ENCODE measurements at regions not wholly inside any gene's neighbourhood (a gene's known extent, or its start where the extent isn't known, plus 50 kb on each side); places are given as distances from the start of the nearest gene placed in this dataset.

- TF ChIP-seq HNF4A (CRISPR knock-in tag; IDR thresholded peaks at IDR 0.05) (peak; percentile 88), AFF4 (CRISPR knock-in tag; IDR thresholded peaks at IDR 0.05) (no peak), ZSCAN25 (CRISPR knock-in tag; IDR thresholded peaks at IDR 0.05) (no peak), TCF7 (IDR thresholded peaks at IDR 0.05; ENCODE audit: low read depth) (peak; percentile 26), ZNF614 (CRISPR knock-in tag; IDR thresholded peaks at IDR 0.05; ENCODE audit: borderline replicate concordance) (peak; percentile 97), TCF12 (IDR thresholded peaks at IDR 0.05) (no peak), TCF12 (CRISPR knock-in tag; IDR thresholded peaks at IDR 0.05) (no peak), KLF11 (CRISPR knock-in tag; IDR thresholded peaks at IDR 0.05) (0 out of 2 replicates have a peak, but pooled peaks have one; percentile 57), ZBTB7B (CRISPR knock-in tag; IDR thresholded peaks at IDR 0.05) (peak; percentile 59; the same call in 1 of the 2 replicates), ZNF562 (CRISPR knock-in tag; IDR thresholded peaks at IDR 0.05; ENCODE audit: borderline replicate concordance) (no peak), ZMAT3 (CRISPR knock-in tag; conservative IDR thresholded peaks at IDR 0.05) (no peak; the same call in 1 of the 2 replicates), CEBPB (IDR thresholded peaks at IDR 0.05; ENCODE audit: borderline replicate concordance, low read depth, low read length) (no peak; the same call in 1 of the 2 replicates), STAT5B (CRISPR knock-in tag; IDR thresholded peaks at IDR 0.05) (no peak), SOX6 (IDR thresholded peaks at IDR 0.05) (no peak), SOX6 (CRISPR knock-in tag; IDR thresholded peaks at IDR 0.05) (peak; percentile 99), RFXAP (CRISPR knock-in tag; IDR thresholded peaks at IDR 0.05; ENCODE audit: borderline replicate concordance) (peak; percentile 86; the same call in 1 of the 2 replicates), MLXIP (CRISPR knock-in tag; IDR thresholded peaks at IDR 0.05; ENCODE audit: borderline replicate concordance) (no peak), SNRNP70 (IDR thresholded peaks at IDR 0.05; ENCODE audit: low read depth, low read length) (no peak), ZIK1 (CRISPR knock-in tag; IDR thresholded peaks at IDR 0.05; ENCODE audit: borderline replicate concordance, low read depth) (peak; percentile 71; the same call in 1 of the 2 replicates)
- TF ChIP-seq, protein P1, sequence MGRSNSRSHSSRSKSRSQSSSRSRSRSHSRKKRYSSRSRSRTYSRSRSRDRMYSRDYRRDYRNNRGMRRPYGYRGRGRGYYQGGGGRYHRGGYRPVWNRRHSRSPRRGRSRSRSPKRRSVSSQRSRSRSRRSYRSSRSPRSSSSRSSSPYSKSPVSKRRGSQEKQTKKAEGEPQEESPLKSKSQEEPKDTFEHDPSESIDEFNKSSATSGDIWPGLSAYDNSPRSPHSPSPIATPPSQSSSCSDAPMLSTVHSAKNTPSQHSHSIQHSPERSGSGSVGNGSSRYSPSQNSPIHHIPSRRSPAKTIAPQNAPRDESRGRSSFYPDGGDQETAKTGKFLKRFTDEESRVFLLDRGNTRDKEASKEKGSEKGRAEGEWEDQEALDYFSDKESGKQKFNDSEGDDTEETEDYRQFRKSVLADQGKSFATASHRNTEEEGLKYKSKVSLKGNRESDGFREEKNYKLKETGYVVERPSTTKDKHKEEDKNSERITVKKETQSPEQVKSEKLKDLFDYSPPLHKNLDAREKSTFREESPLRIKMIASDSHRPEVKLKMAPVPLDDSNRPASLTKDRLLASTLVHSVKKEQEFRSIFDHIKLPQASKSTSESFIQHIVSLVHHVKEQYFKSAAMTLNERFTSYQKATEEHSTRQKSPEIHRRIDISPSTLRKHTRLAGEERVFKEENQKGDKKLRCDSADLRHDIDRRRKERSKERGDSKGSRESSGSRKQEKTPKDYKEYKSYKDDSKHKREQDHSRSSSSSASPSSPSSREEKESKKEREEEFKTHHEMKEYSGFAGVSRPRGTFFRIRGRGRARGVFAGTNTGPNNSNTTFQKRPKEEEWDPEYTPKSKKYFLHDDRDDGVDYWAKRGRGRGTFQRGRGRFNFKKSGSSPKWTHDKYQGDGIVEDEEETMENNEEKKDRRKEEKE (IDR thresholded peaks at IDR 0.05): no peak
- TF ChIP-seq, protein P2, sequence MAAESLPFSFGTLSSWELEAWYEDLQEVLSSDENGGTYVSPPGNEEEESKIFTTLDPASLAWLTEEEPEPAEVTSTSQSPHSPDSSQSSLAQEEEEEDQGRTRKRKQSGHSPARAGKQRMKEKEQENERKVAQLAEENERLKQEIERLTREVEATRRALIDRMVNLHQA (CRISPR knock-in tag; IDR thresholded peaks at IDR 0.05): no peak
Observed at GRCh38 chr2:217331523-217332416, 471.9 kb upstream of the TNP1 start (continued).
